ENCODE measurements at regions not wholly inside any gene's neighbourhood (a gene's known extent, or its start where the extent isn't known, plus 50 kb on each side); places are given as distances from the start of the nearest gene placed in this dataset.

DNA sequence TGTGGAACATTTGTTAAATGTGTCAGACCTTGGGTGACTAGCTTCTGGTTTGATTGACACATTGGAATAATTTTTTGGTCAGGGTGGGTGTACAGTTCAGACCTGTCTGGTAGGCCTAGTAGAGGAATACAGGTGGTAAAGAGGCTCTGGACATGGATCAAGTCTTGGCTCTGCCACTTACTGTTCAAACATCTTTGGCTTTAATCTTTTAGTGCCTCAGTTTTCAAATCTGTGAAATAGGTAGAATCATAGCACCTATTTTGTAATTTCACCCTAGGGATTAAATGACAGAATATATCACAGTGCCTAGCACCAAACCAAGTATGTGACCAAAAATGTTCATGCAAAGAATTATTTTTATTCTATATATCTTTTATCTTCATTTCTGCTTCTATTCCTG is 340.4 kb downstream of the RPS6KC1 start:
- H4K20me1 ChIP-seq (ENCODE audit: insufficient read depth, low read length), result no peaks in the 10 kb centered on the region
- H3K4me1 ChIP-seq (ENCODE audit: low read length), result no peaks in the 10 kb centered on the region
- H3K36me3 ChIP-seq (replicated peaks; ENCODE audit: low read depth, low read length), result no peaks in the 10 kb centered on the region
- H3K4me3 ChIP-seq (ENCODE audit: low read length), result no peak overlapping the region
- H3K4me2 ChIP-seq (ENCODE audit: low read length), result no peak overlapping the region
- no peaks in the 10 kb centered on the region for H3K9me3 ChIP-seq (ENCODE audit: insufficient read depth, low read length)
- H2AFZ ChIP-seq (ENCODE audit: low read depth, low read length), result no peak overlapping the region
- no peak overlapping the region for H3K27ac ChIP-seq (ENCODE audit: low read length)
- TF ChIP-seq, protein P1, sequence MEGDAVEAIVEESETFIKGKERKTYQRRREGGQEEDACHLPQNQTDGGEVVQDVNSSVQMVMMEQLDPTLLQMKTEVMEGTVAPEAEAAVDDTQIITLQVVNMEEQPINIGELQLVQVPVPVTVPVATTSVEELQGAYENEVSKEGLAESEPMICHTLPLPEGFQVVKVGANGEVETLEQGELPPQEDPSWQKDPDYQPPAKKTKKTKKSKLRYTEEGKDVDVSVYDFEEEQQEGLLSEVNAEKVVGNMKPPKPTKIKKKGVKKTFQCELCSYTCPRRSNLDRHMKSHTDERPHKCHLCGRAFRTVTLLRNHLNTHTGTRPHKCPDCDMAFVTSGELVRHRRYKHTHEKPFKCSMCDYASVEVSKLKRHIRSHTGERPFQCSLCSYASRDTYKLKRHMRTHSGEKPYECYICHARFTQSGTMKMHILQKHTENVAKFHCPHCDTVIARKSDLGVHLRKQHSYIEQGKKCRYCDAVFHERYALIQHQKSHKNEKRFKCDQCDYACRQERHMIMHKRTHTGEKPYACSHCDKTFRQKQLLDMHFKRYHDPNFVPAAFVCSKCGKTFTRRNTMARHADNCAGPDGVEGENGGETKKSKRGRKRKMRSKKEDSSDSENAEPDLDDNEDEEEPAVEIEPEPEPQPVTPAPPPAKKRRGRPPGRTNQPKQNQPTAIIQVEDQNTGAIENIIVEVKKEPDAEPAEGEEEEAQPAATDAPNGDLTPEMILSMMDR (IDR thresholded peaks at IDR 0.05; ENCODE audit: low read depth, low read length), result no peak
- TF ChIP-seq EZH2phosphoT487 (IDR thresholded peaks at IDR 0.05; ENCODE audit: low read depth), result no peak
- H3K9ac ChIP-seq (ENCODE audit: low read length), result no peak overlapping the region
- H3K79me2 ChIP-seq (ENCODE audit: low read length), result no peaks in the 10 kb centered on the region
- H3K27me3 ChIP-seq (ENCODE audit: low read depth, low read length), result peaks cover 12% of the 10 kb centered on the region

DNA sequence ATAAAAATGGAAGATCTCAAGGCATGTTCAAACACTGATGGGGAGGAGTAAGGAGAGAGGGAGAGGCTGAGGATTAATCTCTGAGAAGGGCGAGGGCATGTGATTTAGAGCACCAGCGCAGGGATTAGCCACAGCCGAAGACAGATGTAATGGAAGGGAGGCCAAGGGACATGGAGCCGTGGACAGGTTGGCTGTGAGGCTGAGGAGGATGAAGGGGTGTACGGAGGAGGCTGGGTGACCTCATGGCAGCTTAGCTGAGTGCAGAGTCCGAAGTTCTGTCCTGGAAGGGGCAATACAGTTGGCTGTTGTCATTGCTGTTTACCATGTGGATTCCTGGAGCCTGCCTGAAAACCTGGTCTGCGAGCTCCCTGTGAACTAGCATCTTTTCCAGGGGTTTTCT is 342.8 kb downstream of the RPS6KC1 start:
- H3K9me3 ChIP-seq (ENCODE audit: insufficient read depth, low read length), result no peaks in the 10 kb centered on the region
- H3K36me3 ChIP-seq (replicated peaks; ENCODE audit: low read depth, low read length), result no peaks in the 10 kb centered on the region
- no peak for TF ChIP-seq EZH2phosphoT487 (IDR thresholded peaks at IDR 0.05; ENCODE audit: low read depth)
- TF ChIP-seq, protein P1 (IDR thresholded peaks at IDR 0.05; ENCODE audit: low read depth, low read length), result no peak
- H4K20me1 ChIP-seq (ENCODE audit: insufficient read depth, low read length), result no peaks in the 10 kb centered on the region
- H3K27me3 ChIP-seq (ENCODE audit: low read depth, low read length), result peaks cover 12% of the 10 kb centered on the region
- no peak overlapping the region for H3K27ac ChIP-seq (ENCODE audit: low read length)
- no peak overlapping the region for H3K4me2 ChIP-seq (ENCODE audit: low read length)
- H3K4me1 ChIP-seq (ENCODE audit: low read length), result no peaks in the 10 kb centered on the region
- H2AFZ ChIP-seq (ENCODE audit: low read depth, low read length), result no peak overlapping the region
- no peak overlapping the region for H3K4me3 ChIP-seq (ENCODE audit: low read length)
- no peaks in the 10 kb centered on the region for H3K79me2 ChIP-seq (ENCODE audit: low read length)
- no peak overlapping the region for H3K9ac ChIP-seq (ENCODE audit: low read length)

DNA sequence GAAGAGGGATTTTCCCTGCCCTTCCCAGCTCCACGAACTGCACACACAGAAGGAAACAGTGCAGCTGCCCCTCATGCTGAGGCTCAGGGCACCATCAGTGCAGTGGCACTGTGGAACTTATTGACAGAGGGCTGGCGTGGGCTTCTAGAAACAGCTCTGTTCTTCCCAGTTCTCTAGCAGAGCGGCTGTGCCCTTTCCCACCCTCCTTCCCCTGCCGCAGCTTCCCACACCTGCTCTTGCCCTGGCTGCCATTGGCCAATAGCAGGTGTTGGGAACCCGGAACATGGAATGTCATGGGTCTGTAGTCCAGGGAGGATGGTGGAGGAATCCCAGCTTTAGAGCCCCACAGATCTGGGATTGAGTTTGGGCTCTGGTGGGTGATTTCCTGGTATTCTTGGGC is 343.8 kb downstream of the RPS6KC1 start:
- H3K36me3 ChIP-seq (replicated peaks; ENCODE audit: low read depth, low read length), result no peaks in the 10 kb centered on the region
- no peak overlapping the region for H3K4me3 ChIP-seq (ENCODE audit: low read length)
- no peaks in the 10 kb centered on the region for H4K20me1 ChIP-seq (ENCODE audit: insufficient read depth, low read length)
- H3K4me1 ChIP-seq (ENCODE audit: low read length), result no peaks in the 10 kb centered on the region
- no peaks in the 10 kb centered on the region for H3K9me3 ChIP-seq (ENCODE audit: insufficient read depth, low read length)
- TF ChIP-seq, protein P1 (IDR thresholded peaks at IDR 0.05; ENCODE audit: low read depth, low read length), result no peak
- no peak for TF ChIP-seq EZH2phosphoT487 (IDR thresholded peaks at IDR 0.05; ENCODE audit: low read depth)
- H3K27me3 ChIP-seq (ENCODE audit: low read depth, low read length), result peaks cover 12% of the 10 kb centered on the region
- no peak overlapping the region for H3K4me2 ChIP-seq (ENCODE audit: low read length)
- H3K9ac ChIP-seq (ENCODE audit: low read length), result no peak overlapping the region
- H3K27ac ChIP-seq (ENCODE audit: low read length), result no peak overlapping the region
- no peak overlapping the region for H2AFZ ChIP-seq (ENCODE audit: low read depth, low read length)
- no peaks in the 10 kb centered on the region for H3K79me2 ChIP-seq (ENCODE audit: low read length)

DNA sequence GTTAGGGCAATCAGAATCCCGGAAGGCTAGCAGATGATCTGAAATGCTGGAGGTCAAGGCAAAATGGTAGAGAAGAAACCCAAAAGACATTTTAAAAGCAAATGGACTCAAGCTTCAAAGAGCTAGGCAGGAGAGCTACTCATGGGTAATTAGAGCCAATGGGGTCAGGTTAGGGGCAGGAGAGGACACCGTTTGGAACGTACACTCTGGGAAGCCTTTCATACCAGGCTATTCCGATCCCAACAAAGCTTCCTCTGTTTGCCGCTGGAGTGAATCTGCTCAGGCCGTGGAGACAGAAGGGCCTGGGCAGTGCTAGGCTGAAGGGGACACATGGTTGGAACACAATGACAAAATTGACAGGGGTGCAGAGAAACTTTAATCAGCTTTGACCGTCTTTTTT is 346.6 kb downstream of the RPS6KC1 start:
- Histone ChIP-seq H3K79me2 (ENCODE audit: low read length) (no peaks in the 10 kb centered on the region), H3K9ac (ENCODE audit: low read length) (no peak overlapping the region), H3K36me3 (replicated peaks; ENCODE audit: low read depth, low read length) (no peaks in the 10 kb centered on the region), H3K4me3 (ENCODE audit: low read length) (no peak overlapping the region), H2AFZ (ENCODE audit: low read depth, low read length) (no peak overlapping the region), H3K4me1 (ENCODE audit: low read length) (no peaks in the 10 kb centered on the region), H3K4me2 (ENCODE audit: low read length) (no peak overlapping the region), H3K27me3 (ENCODE audit: low read depth, low read length) (peaks cover 12% of the 10 kb centered on the region), H4K20me1 (ENCODE audit: insufficient read depth, low read length) (no peaks in the 10 kb centered on the region), H3K9me3 (ENCODE audit: insufficient read depth, low read length) (no peaks in the 10 kb centered on the region), H3K27ac (ENCODE audit: low read length) (no peak overlapping the region)
- TF ChIP-seq EZH2phosphoT487 (IDR thresholded peaks at IDR 0.05; ENCODE audit: low read depth), result no peak
- TF ChIP-seq, protein P1 (IDR thresholded peaks at IDR 0.05; ENCODE audit: low read depth, low read length), result no peak
